OCI-LY3 (cell line): ENCODE measurements at regions not wholly inside any gene's neighbourhood (a gene's known extent, or its start where the extent isn't known, plus 50 kb on each side); places are given as distances from the start of the nearest gene placed in this dataset.

ENCODE experiments used
- CTCF ChIP-seq: fragments of 200-600, 300-600 bp; sonication (generic); IDR thresholded peaks from 2 replicates; pipeline ENCODE4 v1.5.1; 2014; ENCODE audit warnings: antibody characterized with exemption, low read length, low read depth
- EZH2phosphoT487 ChIP-seq: fragments of 200-600 bp; shearing (Covaris generic); IDR thresholded peaks from 2 replicates; pipeline ENCODE4 v1.6.1; 2018; ENCODE audit warnings: antibody characterized with exemption, mixed run types, low read depth

- TF ChIP-seq CTCF: no peak
- TF ChIP-seq EZH2phosphoT487: no peak
Measured at GRCh38 chr6:11333132-11333849, 100.8 kb upstream of the NEDD9 start.
